K562 (cell line): ENCODE measurements at regions not wholly inside any gene's neighbourhood (a gene's known extent, or its start where the extent isn't known, plus 50 kb on each side); places are given as distances from the start of the nearest gene placed in this dataset.

Experiments
- ATAC-seq: fragments of 200-7000 bp; cut with Tn5 transposase; 3 replicates; pipeline ENCODE4 v1.9.1; 2020; ENCODE audit warnings: moderate library complexity
- BruUV-seq: library from RNA; stranded (reverse); fragments of 400-500 nt; replicated peaks from 2 replicates; lab custom pipeline; 2021; lab: Mats Ljungman, UMichigan
- CTCF ChIA-PET: fragments of 300-600 bp; formaldehyde crosslinking; extraction: SDS; loops from one replicate; lab custom pipeline; 2021; ENCODE audit warnings: low intra/inter-chr PET ratio; lab: Yijun Ruan, JAX
- POLR2A ChIA-PET: fragments of 300-600, 350-650 bp; sonication (Branson Sonifier 250); formaldehyde crosslinking; extraction: SDS; loops from one replicate; lab custom pipeline; 2021; ENCODE audit warnings: antibody characterized with exemption, inconsistent platforms; lab: Yijun Ruan, JAX
- DNase-seq, 4 experiments: peaks; one replicate each; pipeline versions ENCODE4 v3.0.0 to v3.0.0-alpha.2; 2011 to 2018; ENCODE audit warnings: low spot score in 3 of 4, mixed read lengths in 3 of 4; ENCODE audit errors: extremely low read depth in 1 of 4
- FAIRE-seq: peaks from 2 replicates; lab custom pipeline; 2011; peaks lifted over from hg19 to GRCh38; lab: Jason Lieb, UNC
- H2AFZ ChIP-seq: 2 replicates; pipeline ENCODE4 v1.6.0; 2011; ENCODE audit warnings: low read depth, low read length, control low read depth, inconsistent platforms
- H3K27ac ChIP-seq: fragments of 200-600 bp; 3 replicates; pipeline ENCODE4 v1.8.0; 2011; ENCODE audit warnings: low read depth, mild to moderate bottlenecking, control low read depth, inconsistent platforms, low read length, moderate library complexity, mixed read lengths; ENCODE audit errors: extremely low read depth
- H3K27me3 ChIP-seq, 2 experiments: fragments of 300-600 bp in 1 of 2; 2 replicates in 1 of 2; 3 replicates in 1 of 2; pipeline versions ENCODE4 v1.6.0 to v1.8.0; 2011; ENCODE audit warnings: inconsistent platforms in 2 of 2, low read length in 2 of 2, mild to moderate bottlenecking in 1 of 2, mixed read lengths in 1 of 2, moderate library complexity in 1 of 2; ENCODE audit not compliant: control insufficient read depth in 2 of 2, insufficient read depth in 2 of 2
- H3K36me3 ChIP-seq: fragments of 300-600 bp; 3 replicates; pipeline ENCODE4 v1.8.0; 2011; ENCODE audit warnings: mild to moderate bottlenecking, low read length, inconsistent platforms; ENCODE audit not compliant: control insufficient read depth, insufficient read depth
- H3K4me1 ChIP-seq, 2 experiments: fragments of 200-600 bp in 1 of 2; replicated peaks in 1 of 2; 2 replicates in 1 of 2; 3 replicates in 1 of 2; pipeline versions ENCODE4 v1.5.1 to v1.8.0; 2011; ENCODE audit warnings: inconsistent platforms in 2 of 2, low read length in 2 of 2, mild to moderate bottlenecking in 1 of 2, mixed read lengths in 1 of 2, moderate library complexity in 1 of 2; ENCODE audit not compliant: control insufficient read depth in 2 of 2, insufficient read depth in 2 of 2
- H3K4me2 ChIP-seq: 2 replicates; pipeline ENCODE4 v1.6.1; 2011; ENCODE audit warnings: low read length, control low read depth, inconsistent platforms, mixed read lengths; ENCODE audit not compliant: insufficient read depth
- H3K4me3 ChIP-seq: fragments of 200-600 bp; sonication (generic), shearing (Covaris generic); 2 replicates; pipeline ENCODE4 v1.5.1; 2016; ENCODE audit warnings: control low read depth, inconsistent platforms
- H3K79me2 ChIP-seq: fragments of 200-600 bp; 3 replicates; pipeline ENCODE4 v1.8.0; 2011; ENCODE audit warnings: low read length, inconsistent platforms; ENCODE audit not compliant: control insufficient read depth, insufficient read depth
- H3K9ac ChIP-seq, 2 experiments: 2 replicates each; pipeline versions ENCODE4 v1.6.0 to v1.6.1; 2011; ENCODE audit warnings: low read depth in 2 of 2, low read length in 2 of 2, control low read depth in 1 of 2, inconsistent platforms in 1 of 2, mild to moderate bottlenecking in 1 of 2, mixed read lengths in 1 of 2; ENCODE audit not compliant: insufficient read depth in 1 of 2
- H3K9me1 ChIP-seq: one replicate; pipeline ENCODE4 v1.6.0; 2011; ENCODE audit warnings: inconsistent platforms, mild to moderate bottlenecking, low read length, moderate library complexity; ENCODE audit not compliant: control insufficient read depth, insufficient read depth
- H3K9me3 ChIP-seq: replicated peaks from 2 replicates; pipeline ENCODE4 v1.5.1; 2011; ENCODE audit warnings: low read depth, low read length, inconsistent platforms; ENCODE audit not compliant: control insufficient read depth, insufficient read depth
- H4K20me1 ChIP-seq: replicated peaks from 2 replicates; pipeline ENCODE4 v1.6.1; 2011; ENCODE audit warnings: low read length, inconsistent platforms, mixed read lengths; ENCODE audit not compliant: control insufficient read depth, insufficient read depth
- BCOR ChIP-seq: fragments of 450-650 bp; IDR thresholded peaks from 2 replicates; pipeline ENCODE4 v1.6.1; 2016
- BRD9 ChIP-seq: fragments of 450-650 bp; IDR thresholded peaks from 2 replicates; pipeline ENCODE4 v1.6.1; 2018; ENCODE audit warnings: low read depth; ENCODE audit not compliant: partially characterized antibody
- MCM5 ChIP-seq: fragments of 450-650 bp; IDR thresholded peaks from 2 replicates; pipeline ENCODE4 v1.6.1; 2016; ENCODE audit warnings: low read depth
- MEIS2 ChIP-seq: fragments of 450-650 bp; IDR thresholded peaks from 2 replicates; pipeline ENCODE4 v1.6.1; 2014; ENCODE audit warnings: mild to moderate bottlenecking; ENCODE audit not compliant: partially characterized antibody
- SREBF1 ChIP-seq: fragments of 150-350 bp; IDR thresholded peaks from 2 replicates; pipeline ENCODE4 v1.6.1; 2014; ENCODE audit warnings: antibody characterized with exemption, low read depth, low read length, borderline replicate concordance
- ZBTB26 ChIP-seq: fragments of 450-650 bp; formaldehyde crosslinking; IDR thresholded peaks from 2 replicates; pipeline ENCODE4 v1.4.0; 2022; ENCODE audit warnings: missing genetic modification characterization
- ZBTB5 ChIP-seq: fragments of 450-650 bp; IDR thresholded peaks from 2 replicates; pipeline ENCODE4 v1.6.1; 2017; ENCODE audit warnings: antibody characterized with exemption
- ZFP36 ChIP-seq: fragments of 150-350 bp; IDR thresholded peaks from 2 replicates; pipeline ENCODE4 v1.6.1; 2018; ENCODE audit warnings: low read length, low read depth; ENCODE audit not compliant: partially characterized antibody
- ZNF165 ChIP-seq: fragments of 250-450 bp; sonication (Bioruptor Pico); IDR thresholded peaks from 2 replicates; pipeline ENCODE4 v1.4.0; 2020; ENCODE audit warnings: borderline replicate concordance
- ZNF24 ChIP-seq: fragments of 450-650 bp; IDR thresholded peaks from 2 replicates; pipeline ENCODE4 v1.6.1; 2016
- ZNF707 ChIP-seq: fragments of 250-450 bp; sonication (Bioruptor Pico); conservative IDR thresholded peaks from 2 replicates; pipeline ENCODE4 v1.8.0; 2022; ENCODE audit warnings: inconsistent platforms, mild to moderate bottlenecking, moderate library complexity
- WGBS: fragments of 100-300 bp; shearing (Covaris generic); methylation state at CpG from one replicate; pipeline ENCODE4 v1.1.6; 2016; ENCODE audit warnings: low coverage, mixed read lengths; ENCODE audit not compliant: insufficient coverage; ENCODE audit errors: missing lambda C conversion rate; 5-methylcytosine and 5-hydroxymethylcytosine counted together
- in situ Hi-C: fragments of 300-500 bp; cut with MboI; formaldehyde crosslinking; loops from 4 replicates; pipeline ENCODE4 v1.15.0; 2018; ENCODE audit warnings: inconsistent platforms, mixed read lengths
- intact Hi-C: fragments of 100-400 bp; cut with micrococcal nuclease; formaldehyde crosslinking; loops from 2 replicates; pipeline ENCODE4 v1.14.2; 2022

GRCh38 chr2:22290909-22291473 is 1094.0 kb upstream of the KLHL29 start:
- Histone ChIP-seq H3K4me2 (no peak overlapping the region), H3K27ac (no peak overlapping the region), H2AFZ (no peak overlapping the region), H3K4me3 (no peak overlapping the region), H3K9me1 (no peaks in the 10 kb centered on the region), H3K27me3 (no peaks in the 10 kb centered on the region), H3K9ac (no peak overlapping the region)
- 0% methylated on average over 4 of the region's 4 CpGs for WGBS
- no peak for FAIRE-seq
- intact Hi-C loops (no loop called here), in situ Hi-C loops (no loop called here)
- ChIA-PET CTCF (no interaction called here), POLR2A (no interaction called here)
- no TSS peak for BruUV-seq
- no peak for TF ChIP-seq ZBTB5
- TF ChIP-seq ZBTB26 (CRISPR knock-in tag): no peak
- TF ChIP-seq ZNF707 (CRISPR knock-in tag): no peak
- TF ChIP-seq MEIS2: no peak
- no peak for TF ChIP-seq SREBF1
- TF ChIP-seq ZNF165 (CRISPR knock-in tag): no peak
- no peak for TF ChIP-seq MCM5
- no peak for TF ChIP-seq BCOR
- TF ChIP-seq BRD9: no peak
- no peak for TF ChIP-seq ZNF24
- no peak for TF ChIP-seq ZFP36
- TF ChIP-seq, all 486 proteins: peak for 0
- no peaks in the 10 kb centered on the region for H3K4me1 ChIP-seq
- ATAC-seq (no peak), DNase-seq (no peak)
- H3K79me2 ChIP-seq: no peaks in the 10 kb centered on the region
- no peaks in the 10 kb centered on the region for H4K20me1 ChIP-seq
- H3K36me3 ChIP-seq: no peaks in the 10 kb centered on the region
- H3K9me3 ChIP-seq: no peaks in the 10 kb centered on the region
